Breast epithelium (tissue), 3 donors: ENCODE measurements at regions not wholly inside any gene's neighbourhood (a gene's known extent, or its start where the extent isn't known, plus 50 kb on each side); places are given as distances from the start of the nearest gene placed in this dataset.

Experiments
- CTCF ChIP-seq, 3 donors: fragments of 450-650 bp; IDR thresholded peaks; one replicate each; pipeline ENCODE4 v1.5.1; 2016 to 2017; ENCODE audit warnings: antibody characterized with exemption in 3 of 3, mild to moderate bottlenecking in 3 of 3, moderate library complexity in 3 of 3
- POLR2A ChIP-seq: fragments of 450-650 bp; IDR thresholded peaks from one replicate; pipeline ENCODE4 v1.6.1; 2016; ENCODE audit warnings: antibody characterized with exemption, mild to moderate bottlenecking, moderate library complexity
- POLR2AphosphoS5 ChIP-seq, 3 donors: sonication (generic); formaldehyde crosslinking; IDR thresholded peaks; one replicate each; pipeline ENCODE4 v1.6.1; 2017; ENCODE audit warnings: antibody characterized with exemption in 3 of 3

GRCh38 chr4:165698272-165698671 is 174.8 kb upstream of the TLL1 start:
- no peak for TF ChIP-seq CTCF (IDR thresholded peaks at IDR 0.05)
- TF ChIP-seq POLR2A: no peak
- no peak for TF ChIP-seq POLR2AphosphoS5 (IDR thresholded peaks at IDR 0.05)
